GM21723 (cell line): ENCODE measurements at regions not wholly inside any gene's neighbourhood (a gene's known extent, or its start where the extent isn't known, plus 50 kb on each side); places are given as distances from the start of the nearest gene placed in this dataset.

Experiments
- ATAC-seq: cut with Tn5 transposase; IDR thresholded peaks from one replicate; pipeline ENCODE4 v1.9.1; 2021; ENCODE audit warnings: mild to moderate bottlenecking, moderate library complexity; ENCODE audit not compliant: unreplicated experiment

GRCh38 chr12:126055521-126055920, 990.3 kb downstream of the AACS start:
- ATAC-seq, result no peak

- no peak for ATAC-seq
These were observed 996.5 kb downstream of the AACS start for GRCh38 chr12:126061777-126062176.

DNA sequence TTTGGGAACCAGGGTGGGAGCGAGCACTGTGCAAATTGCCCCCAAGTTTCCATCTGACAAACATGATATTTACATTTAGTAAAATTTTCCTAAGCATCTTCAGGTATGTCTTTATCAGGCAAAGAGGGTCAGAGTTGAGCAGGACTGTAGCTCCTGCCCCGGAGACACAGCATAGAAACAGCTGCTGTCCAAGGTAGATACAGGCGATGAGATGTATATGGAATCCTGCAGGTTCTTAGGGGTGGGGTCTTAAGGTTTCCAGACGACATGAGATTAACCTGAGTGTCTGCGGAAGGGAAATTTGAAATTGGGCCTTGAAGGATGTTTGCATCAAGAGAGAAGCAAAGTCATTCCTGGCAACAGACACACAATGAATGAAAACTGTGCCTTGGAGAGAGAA, 998.8 kb downstream of the AACS start:
- no peak for ATAC-seq

DNA sequence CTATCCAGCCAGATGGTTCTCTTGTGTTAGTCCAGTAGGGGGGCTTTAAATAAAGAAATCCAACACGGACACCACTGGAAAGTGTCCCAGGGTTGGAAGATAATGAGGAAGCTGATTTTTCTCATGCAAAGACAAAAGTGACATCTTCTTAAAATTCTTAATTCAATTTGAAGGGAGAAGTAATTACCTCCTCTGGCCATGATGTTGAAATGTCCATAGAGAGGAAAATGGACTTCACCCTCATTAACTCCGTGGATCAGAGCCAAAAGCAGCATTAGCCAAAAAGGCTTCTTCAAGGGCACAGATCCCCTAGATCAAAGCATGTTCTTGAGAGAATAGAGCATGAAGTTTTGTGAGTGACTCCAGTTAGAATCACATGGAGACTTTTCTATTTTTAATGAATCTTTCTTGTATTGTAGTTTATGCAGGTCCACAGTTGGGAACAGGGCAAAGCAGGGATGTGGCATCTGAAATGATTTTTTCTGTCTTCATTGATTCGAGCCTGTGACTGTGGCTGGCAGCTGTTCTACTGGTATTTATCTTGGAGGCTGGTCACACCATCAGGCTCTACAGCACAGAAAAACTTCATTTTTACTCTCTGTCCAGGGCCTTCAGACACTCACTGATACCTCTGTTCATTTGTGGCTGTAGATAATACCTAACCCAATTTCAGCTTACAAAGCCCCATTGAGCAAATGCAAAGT, 1002.5 kb downstream of the AACS start:
- no peak for ATAC-seq

GRCh38 chr12:126069549-126070165, 1004.4 kb downstream of the AACS start:
- ATAC-seq, result no peak

- ATAC-seq, result no peak
These were observed 1011.3 kb downstream of the AACS start for GRCh38 chr12:126076515-126076914.

- no peak for ATAC-seq
These were observed 1018.7 kb downstream of the AACS start for GRCh38 chr12:126083926-126084325.

- ATAC-seq, result no peak
These were observed 1019.2 kb downstream of the AACS start for GRCh38 chr12:126084480-126084879.

DNA sequence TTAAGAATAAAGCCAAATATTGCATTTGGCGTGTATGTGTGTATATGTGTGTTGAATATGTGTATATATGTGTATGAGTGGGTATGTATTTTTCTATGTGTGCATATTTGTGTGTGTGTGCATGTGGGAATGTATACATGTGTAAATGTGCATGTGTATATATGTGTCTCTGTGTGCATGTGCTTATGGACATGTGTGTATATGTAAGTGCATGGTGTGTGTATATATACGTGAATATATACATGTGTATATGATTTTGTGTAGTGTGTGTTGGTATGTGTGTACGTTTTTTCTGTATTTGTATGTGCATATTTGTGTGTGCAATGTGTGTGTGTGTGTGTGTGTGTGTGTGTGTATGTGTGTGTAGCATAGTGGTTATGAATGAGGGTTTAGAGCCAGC, 1021.0 kb downstream of the AACS start:
- ATAC-seq, result no peak

DNA sequence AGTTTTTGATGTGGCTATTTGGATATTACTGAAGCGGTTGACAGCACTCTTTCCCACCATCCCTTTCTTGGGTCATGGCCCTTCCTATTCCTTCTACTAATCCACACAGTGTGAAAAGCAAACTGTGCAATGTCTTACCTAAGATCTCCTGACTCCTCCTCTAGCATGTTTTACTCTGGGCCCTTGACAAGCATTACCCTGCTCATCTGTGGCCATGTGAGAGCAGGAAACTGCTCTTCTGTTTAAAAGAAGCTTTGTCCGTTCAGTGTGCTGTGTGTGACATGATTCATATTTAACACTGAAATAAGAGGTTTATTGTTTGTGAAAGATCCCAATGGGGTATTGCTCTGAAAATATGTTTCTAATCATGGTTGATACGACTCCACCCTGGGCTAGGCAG, 1022.5 kb downstream of the AACS start:
- ATAC-seq, result no peak

DNA sequence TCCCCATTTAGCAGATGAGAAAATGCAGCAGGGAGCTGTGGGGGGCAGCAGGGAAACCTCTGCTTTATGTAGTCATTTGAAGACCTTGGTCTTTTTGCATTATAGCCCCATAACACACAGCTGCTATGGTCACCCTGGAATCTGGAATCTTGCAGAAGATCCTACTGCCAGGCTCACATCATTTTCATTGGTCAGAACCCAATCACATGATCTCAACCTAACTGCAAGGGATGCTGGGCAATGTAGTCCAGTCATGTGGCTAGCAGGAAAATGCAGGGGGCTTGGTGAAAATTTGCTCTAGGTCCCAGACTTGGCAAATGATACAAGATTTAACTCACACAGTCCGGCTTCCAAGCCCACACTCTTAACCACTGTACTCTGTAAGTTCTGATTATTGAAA, 1028.7 kb downstream of the AACS start:
- ATAC-seq, result no peak

DNA sequence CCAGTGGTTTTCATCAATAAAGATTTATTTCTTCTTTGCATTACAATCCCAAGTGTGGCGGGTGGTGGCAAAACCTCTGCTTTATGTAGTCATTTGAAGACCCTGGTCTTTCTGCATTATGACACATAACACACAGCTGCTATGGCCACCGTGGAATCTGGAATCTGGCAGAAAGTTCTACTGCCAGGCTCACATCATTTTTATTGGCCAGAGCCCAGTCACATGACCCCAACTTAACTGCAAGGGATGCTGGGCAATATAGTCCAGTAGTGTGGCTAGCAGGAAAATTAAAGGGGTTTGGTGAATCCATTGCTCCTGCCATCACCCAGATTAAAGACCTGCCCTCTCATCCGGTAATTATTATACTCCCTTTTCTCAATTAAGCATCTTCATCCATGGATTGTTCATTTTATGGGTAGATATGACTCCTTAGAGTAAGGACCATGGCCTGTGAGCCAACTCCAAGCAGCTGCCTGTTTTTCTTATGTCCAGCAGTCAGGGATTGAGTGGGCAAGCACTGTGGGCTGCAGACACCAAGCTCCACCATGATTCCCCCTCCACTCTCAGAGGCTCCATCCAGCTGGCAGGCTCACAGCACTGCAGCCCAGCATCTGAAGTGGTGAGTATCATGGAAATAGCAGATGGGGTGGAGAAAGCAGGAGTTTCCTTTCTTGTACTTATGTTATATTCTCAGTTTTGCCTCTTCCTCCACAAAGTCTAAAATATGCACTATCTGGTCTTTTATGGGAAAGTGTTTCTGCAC, 1030.7 kb downstream of the AACS start:
- ATAC-seq, result no peak

- ATAC-seq, result no peak
These were observed 1041.5 kb downstream of the AACS start for GRCh38 chr12:126106706-126107105.

DNA sequence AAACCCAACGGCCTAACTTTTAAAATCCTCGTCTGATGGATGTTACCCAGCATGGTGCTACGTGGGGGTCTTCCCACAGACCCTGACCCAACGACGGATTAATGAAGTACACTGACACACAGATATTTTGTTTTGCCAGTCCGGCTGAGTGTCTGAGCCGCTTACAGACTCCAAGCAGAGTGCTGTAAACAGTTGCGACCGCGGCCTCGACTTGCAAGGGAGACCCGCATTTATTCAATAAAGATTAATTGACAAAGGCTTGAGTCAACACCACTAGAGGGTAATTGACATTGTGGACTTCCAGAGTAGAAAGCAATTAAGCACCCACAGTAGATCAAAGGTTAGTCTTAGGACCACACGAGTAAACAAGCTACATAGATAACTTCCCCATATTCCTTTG, 1042.4 kb downstream of the AACS start:
- no peak for ATAC-seq

DNA sequence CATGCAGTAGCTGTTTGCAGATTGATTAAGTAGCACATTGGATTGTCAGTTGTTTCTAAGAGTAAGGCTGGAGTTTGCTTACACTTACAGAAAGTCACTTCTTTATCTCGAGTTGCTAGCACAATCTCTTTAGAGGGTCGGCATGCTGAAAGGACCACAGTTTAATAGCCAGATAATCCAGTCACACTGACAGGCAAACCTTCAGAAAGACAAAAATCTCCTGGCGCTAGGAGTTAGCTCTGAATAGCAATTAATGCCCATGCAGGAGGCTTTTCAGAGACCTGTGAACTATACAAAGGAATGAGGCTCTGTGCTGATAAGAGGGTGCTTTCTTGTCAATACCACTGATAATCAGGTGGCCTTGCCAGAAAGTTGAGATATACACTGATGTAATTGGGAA, 1043.0 kb downstream of the AACS start:
- no peak for ATAC-seq

GRCh38 chr12:126112141-126112540, 1046.9 kb downstream of the AACS start:
- ATAC-seq, result no peak

DNA sequence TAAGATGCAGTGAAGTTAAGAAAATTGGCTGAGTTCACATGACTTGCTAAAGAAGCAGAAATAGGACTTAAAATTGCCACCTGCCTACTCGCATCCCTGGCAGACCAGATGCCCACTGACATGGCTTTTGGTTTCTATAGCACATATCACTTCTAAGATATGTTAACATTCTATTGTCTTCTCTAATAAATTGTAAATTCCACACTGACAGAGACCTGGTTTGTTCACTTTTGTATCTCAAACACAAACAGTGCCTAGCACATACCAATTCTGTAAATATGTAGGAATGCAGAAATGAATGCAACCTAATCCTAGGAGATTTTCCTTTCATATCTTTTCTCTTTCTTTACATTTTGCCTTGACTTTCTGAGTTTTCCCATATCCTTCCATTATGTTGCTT, 1047.6 kb downstream of the AACS start:
- no peak for ATAC-seq

DNA sequence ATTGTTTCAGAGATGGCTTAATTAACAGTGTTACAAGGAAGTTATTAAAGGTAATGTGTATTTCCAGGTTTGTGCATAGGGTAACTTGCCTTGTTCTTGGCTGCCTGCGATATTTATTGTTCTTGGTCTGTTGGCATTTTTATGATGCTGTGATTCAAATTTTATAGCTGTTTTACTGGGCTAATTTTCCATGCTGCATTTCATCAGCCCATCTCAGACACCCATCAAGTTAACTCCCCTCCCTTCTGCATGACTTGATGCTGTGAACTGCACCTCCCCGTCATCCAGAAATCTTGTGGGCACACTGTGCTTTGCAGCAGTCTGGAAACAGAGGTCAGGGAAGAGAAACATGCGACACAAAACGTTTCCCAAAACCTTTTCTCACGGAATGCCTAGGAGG, 1049.2 kb downstream of the AACS start:
- no peak for ATAC-seq

- ATAC-seq, result no peak
These were observed 1052.3 kb downstream of the AACS start for GRCh38 chr12:126117502-126117901.

DNA sequence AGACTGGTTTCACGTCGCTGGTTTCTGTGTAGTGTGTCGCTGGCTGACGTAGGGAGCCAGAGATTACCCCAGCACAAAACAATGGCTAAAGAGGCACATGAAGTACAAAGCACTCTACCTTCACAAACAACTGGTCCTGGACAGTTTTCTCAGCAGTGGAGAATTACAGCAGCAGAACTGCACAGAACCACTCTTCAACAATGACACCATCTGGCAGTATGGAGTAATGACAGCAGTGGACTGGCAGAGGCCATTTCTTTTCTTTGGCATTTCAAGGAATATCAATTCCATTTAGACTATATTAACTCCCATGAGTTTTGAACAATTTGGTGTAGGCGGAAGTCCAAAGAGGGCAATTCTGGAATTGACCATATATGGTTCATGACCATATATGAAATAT, 1074.1 kb downstream of the AACS start:
- no peak for ATAC-seq

GRCh38 chr12:126144603-126145002, 1079.4 kb downstream of the AACS start:
- ATAC-seq, result no peak

- ATAC-seq, result no peak
These were observed 1082.1 kb downstream of the AACS start for GRCh38 chr12:126147321-126147720.
